IMR-90 (cell line): ENCODE measurements at regions not wholly inside any gene's neighbourhood (a gene's known extent, or its start where the extent isn't known, plus 50 kb on each side); places are given as distances from the start of the nearest gene placed in this dataset.
A peak's percentile ranks its signal among the peaks of the same experiment; 100 is the strongest.

Source experiments
- ATAC-seq: fragments of 200-7000 bp; cut with Tn5 transposase; 2 replicates; pipeline ENCODE4 v1.9.1; 2020; ENCODE audit warnings: low read depth, mild to moderate bottlenecking, moderate library complexity
- BruUV-seq: library from RNA; stranded (reverse); fragments of 400-500 nt; replicated peaks from 2 replicates; lab custom pipeline; 2021; lab: Mats Ljungman, UMichigan
- CTCF ChIA-PET: fragments of 300-600 bp; formaldehyde crosslinking; extraction: SDS; loops from one replicate; lab custom pipeline; 2021; ENCODE audit warnings: antibody characterized with exemption; lab: Yijun Ruan, JAX
- POLR2A ChIA-PET: fragments of 300-600 bp; sonication (Branson Sonifier 250); formaldehyde crosslinking; loops from one replicate; lab custom pipeline; 2022; ENCODE audit warnings: antibody characterized with exemption; ENCODE audit not compliant: unreplicated experiment; lab: Charles Lee
- DNase-seq: peaks from one replicate; pipeline ENCODE4 v3.0.0; 2013
- H2AFZ ChIP-seq: replicated peaks from 2 replicates; pipeline ENCODE3; 2013; ENCODE audit warnings: low read length, mild to moderate bottlenecking; ENCODE audit not compliant: poor library complexity
- H2AK5ac ChIP-seq: 2 replicates; pipeline ENCODE4 v1.6.1; 2013; ENCODE audit warnings: low read depth, low read length, inconsistent platforms
- H2AK9ac ChIP-seq: replicated peaks from 2 replicates; pipeline ENCODE3; 2013; ENCODE audit warnings: mild to moderate bottlenecking, low read depth, low read length, moderate library complexity; ENCODE audit not compliant: poor library complexity
- H2BK120ac ChIP-seq: 2 replicates; pipeline ENCODE4 v1.6.1; 2013; ENCODE audit warnings: low read depth, low read length, inconsistent platforms
- H2BK15ac ChIP-seq: 3 replicates; pipeline ENCODE4 v1.6.1; 2013; ENCODE audit warnings: low read depth, low read length, inconsistent platforms
- H2BK20ac ChIP-seq: 2 replicates; pipeline ENCODE4 v1.6.1; 2013; ENCODE audit warnings: low read depth, mild to moderate bottlenecking, inconsistent platforms, low read length, moderate library complexity
- H2BK5ac ChIP-seq: 2 replicates; pipeline ENCODE4 v1.6.1; 2013; ENCODE audit warnings: mild to moderate bottlenecking, low read depth, low read length, inconsistent platforms; ENCODE audit not compliant: poor library complexity, severe bottlenecking
- H3K14ac ChIP-seq: replicated peaks from 2 replicates; pipeline ENCODE4 v1.6.1; 2013; ENCODE audit warnings: low read depth, low read length, inconsistent platforms
- H3K18ac ChIP-seq: 2 replicates; pipeline ENCODE4 v1.6.1; 2013; ENCODE audit warnings: low read depth, low read length, control low read depth
- H3K23ac ChIP-seq: 2 replicates; pipeline ENCODE4 v1.6.1; 2013; ENCODE audit warnings: low read depth, low read length, inconsistent platforms
- H3K27ac ChIP-seq: 2 replicates; pipeline ENCODE4 v1.5.1; 2013; ENCODE audit warnings: mild to moderate bottlenecking, control low read depth, low read length; ENCODE audit not compliant: insufficient read depth
- H3K27me3 ChIP-seq: 2 replicates; pipeline ENCODE4 v1.6.1; 2013; ENCODE audit warnings: low read length; ENCODE audit not compliant: control insufficient read depth, insufficient read depth
- H3K36me3 ChIP-seq: 2 replicates; pipeline ENCODE4 v1.6.1; 2013; ENCODE audit warnings: low read length, mixed read lengths; ENCODE audit not compliant: control insufficient read depth, insufficient read depth
- H3K4ac ChIP-seq: 2 replicates; pipeline ENCODE4 v1.6.1; 2013; ENCODE audit warnings: low read depth, low read length, inconsistent platforms
- H3K4me1 ChIP-seq: 2 replicates; pipeline ENCODE4 v1.6.1; 2013; ENCODE audit warnings: low read length, mixed read lengths; ENCODE audit not compliant: control insufficient read depth, insufficient read depth
- H3K4me2 ChIP-seq: 2 replicates; pipeline ENCODE4 v1.6.1; 2013; ENCODE audit warnings: low read depth, mild to moderate bottlenecking, control low read depth, low read length, moderate library complexity
- H3K4me3 ChIP-seq: 2 replicates; pipeline ENCODE4 v1.5.1; 2013; ENCODE audit warnings: low read depth, mild to moderate bottlenecking, control low read depth, low read length, moderate library complexity; ENCODE audit not compliant: insufficient read depth
- H3K56ac ChIP-seq: 2 replicates; pipeline ENCODE4 v1.6.1; 2013; ENCODE audit warnings: low read length, inconsistent platforms; ENCODE audit not compliant: insufficient read depth; ENCODE audit errors: extremely low read depth
- H3K79me1 ChIP-seq, 2 experiments: 2 replicates each; pipeline ENCODE4 v1.6.1; 2013; ENCODE audit warnings: low read length in 2 of 2, inconsistent platforms in 1 of 2, low read depth in 1 of 2
- H3K9ac ChIP-seq: 2 replicates; pipeline ENCODE4 v1.6.1; 2013; ENCODE audit warnings: low read depth, low read length, control low read depth
- H3K9me1 ChIP-seq: 2 replicates; pipeline ENCODE4 v1.6.1; 2013; ENCODE audit warnings: low read length, inconsistent platforms; ENCODE audit not compliant: insufficient read depth
- H3K9me3 ChIP-seq: 2 replicates; pipeline ENCODE4 v1.6.1; 2013; ENCODE audit warnings: low read length; ENCODE audit not compliant: control insufficient read depth, insufficient read depth
- H4K20me1 ChIP-seq: 2 replicates; pipeline ENCODE4 v1.6.1; 2013; ENCODE audit warnings: low read length, inconsistent platforms; ENCODE audit not compliant: insufficient read depth
- H4K5ac ChIP-seq: 2 replicates; pipeline ENCODE4 v1.6.1; 2013; ENCODE audit warnings: mild to moderate bottlenecking, low read depth, low read length, control low read depth
- H4K8ac ChIP-seq, 2 experiments: 2 replicates each; pipeline ENCODE4 v1.6.1; 2013; ENCODE audit warnings: low read depth in 2 of 2, low read length in 2 of 2, control low read depth in 1 of 2, inconsistent platforms in 1 of 2
- H4K91ac ChIP-seq: 2 replicates; pipeline ENCODE4 v1.6.1; 2013; ENCODE audit warnings: low read depth, low read length, inconsistent platforms; ENCODE audit not compliant: insufficient read depth
- BHLHE40 ChIP-seq: fragments of 150-350 bp; IDR thresholded peaks from 2 replicates; pipeline ENCODE4 v1.6.1; 2016; ENCODE audit warnings: mild to moderate bottlenecking, low read depth, low read length
- MAFK ChIP-seq: IDR thresholded peaks from 2 replicates; pipeline ENCODE4 v1.6.1; 2012; ENCODE audit warnings: low read depth, low read length, improper control_type of control experiment
- MAZ ChIP-seq: IDR thresholded peaks from 2 replicates; pipeline ENCODE4 v1.6.1; 2012; ENCODE audit warnings: low read depth, mild to moderate bottlenecking, low read length, improper control_type of control experiment, moderate library complexity, borderline replicate concordance
- MXI1 ChIP-seq: IDR thresholded peaks from 2 replicates; pipeline ENCODE4 v1.6.1; 2012; ENCODE audit warnings: low read depth, mild to moderate bottlenecking, low read length, moderate library complexity, borderline replicate concordance
- NFE2L2 ChIP-seq: fragments of 150-350 bp; IDR thresholded peaks from 2 replicates; pipeline ENCODE4 v1.6.1; 2016; ENCODE audit warnings: low read depth, mild to moderate bottlenecking, low read length
- RFX5 ChIP-seq: IDR thresholded peaks from 2 replicates; pipeline ENCODE4 v1.8.0; 2012; ENCODE audit warnings: low read depth, mild to moderate bottlenecking, low read length, moderate library complexity
- SMC3 ChIP-seq: fragments of 150-350 bp; IDR thresholded peaks from 2 replicates; pipeline ENCODE4 v1.6.1; 2016; ENCODE audit warnings: low read depth, mild to moderate bottlenecking, antibody characterized with exemption, low read length, moderate library complexity
- WGBS, 2 experiments: methylation state at CpG; one replicate each; pipeline versions ENCODE4 v1.1.5 to v1.1.7; 2013; ENCODE audit warnings: missing lambda C conversion rate in 2 of 2; ENCODE audit not compliant: insufficient read length in 1 of 2; ENCODE audit errors: extremely low coverage in 2 of 2; 5-methylcytosine and 5-hydroxymethylcytosine counted together
- dilution Hi-C: fragments of 300-500 bp; cut with HindIII; formaldehyde crosslinking; loops from one replicate; pipeline ENCODE4 v1.14.3; 2018; ENCODE audit warnings: low sequenced_read_pairs; ENCODE audit not compliant: unreplicated experiment
- in situ Hi-C: fragments of 300-500 bp; cut with MboI; formaldehyde crosslinking; loops from 3 replicates; pipeline ENCODE4 v1.14.3; 2019; ENCODE audit warnings: low sequenced_read_pairs, inconsistent platforms, mixed read lengths
- intact Hi-C: fragments of 100-400 bp; cut with micrococcal nuclease; formaldehyde crosslinking; loops from 2 replicates; pipeline ENCODE4 v1.10.0; 2022
- TF ChIP-seq, protein P1 (sequence below): conservative IDR thresholded peaks from 2 replicates; pipeline ENCODE4 v1.5.1; 2012; ENCODE audit warnings: mild to moderate bottlenecking, low read depth, low read length, improper control_type of control experiment

DNA sequence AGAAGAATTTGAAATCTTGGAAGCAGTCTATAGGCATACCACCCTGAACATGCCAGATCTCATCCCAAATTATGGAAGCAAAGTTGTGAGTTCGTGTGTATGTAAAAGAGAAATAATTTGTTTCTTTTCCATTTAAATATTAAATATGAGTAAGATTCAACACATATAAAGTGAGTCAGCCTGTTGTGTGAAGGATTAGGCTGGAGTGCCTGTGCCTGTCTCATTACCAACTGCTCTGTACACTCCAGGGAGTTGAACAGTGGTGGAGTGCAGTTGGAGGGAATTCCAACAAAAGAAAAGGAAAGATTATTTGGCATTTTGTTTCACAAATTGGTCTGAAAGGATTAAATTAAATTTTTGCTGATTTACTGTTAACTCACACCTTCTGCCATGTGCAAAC, 435.6 kb downstream of the FAT4 start:
- Histone ChIP-seq H2AK5ac (no peak overlapping the region), H3K56ac (no peak overlapping the region), H2AFZ (no peak overlapping the region), H4K20me1 (no peaks in the 10 kb centered on the region), H3K27ac (no peak overlapping the region), H2BK120ac (no peak overlapping the region), H3K9ac (no peak overlapping the region), H3K79me1 (no peaks in the 10 kb centered on the region), H4K8ac (no peak overlapping the region), H2BK5ac (no peak overlapping the region), H3K18ac (no peak overlapping the region), H3K9me1 (no peaks in the 10 kb centered on the region), H3K4me1 (no peaks in the 10 kb centered on the region), H3K27me3 (no peaks in the 10 kb centered on the region), H3K23ac (no peak overlapping the region), H2AK9ac (no peak overlapping the region), H3K4ac (no peak overlapping the region), H3K4me2 (no peak overlapping the region), H4K5ac (no peak overlapping the region), H3K36me3 (no peaks in the 10 kb centered on the region), H3K14ac (no peak overlapping the region), H3K9me3 (no peaks in the 10 kb centered on the region), H4K91ac (no peak overlapping the region), H3K4me3 (no peak overlapping the region), H2BK15ac (no peak overlapping the region), H2BK20ac (no peak overlapping the region)
- dilution Hi-C loops (no loop called here), in situ Hi-C loops (loop anchor here (25.0 kb wide), 1 partner anchor 1637 kb away; no protein-coding TSS in a partner anchor), intact Hi-C loops (no loop called here)
- TF ChIP-seq MAFK: no peak
- no peak for TF ChIP-seq RFX5
- TF ChIP-seq SMC3: no peak
- TF ChIP-seq MAZ: no peak
- no peak for TF ChIP-seq MXI1
- TF ChIP-seq, protein P1, sequence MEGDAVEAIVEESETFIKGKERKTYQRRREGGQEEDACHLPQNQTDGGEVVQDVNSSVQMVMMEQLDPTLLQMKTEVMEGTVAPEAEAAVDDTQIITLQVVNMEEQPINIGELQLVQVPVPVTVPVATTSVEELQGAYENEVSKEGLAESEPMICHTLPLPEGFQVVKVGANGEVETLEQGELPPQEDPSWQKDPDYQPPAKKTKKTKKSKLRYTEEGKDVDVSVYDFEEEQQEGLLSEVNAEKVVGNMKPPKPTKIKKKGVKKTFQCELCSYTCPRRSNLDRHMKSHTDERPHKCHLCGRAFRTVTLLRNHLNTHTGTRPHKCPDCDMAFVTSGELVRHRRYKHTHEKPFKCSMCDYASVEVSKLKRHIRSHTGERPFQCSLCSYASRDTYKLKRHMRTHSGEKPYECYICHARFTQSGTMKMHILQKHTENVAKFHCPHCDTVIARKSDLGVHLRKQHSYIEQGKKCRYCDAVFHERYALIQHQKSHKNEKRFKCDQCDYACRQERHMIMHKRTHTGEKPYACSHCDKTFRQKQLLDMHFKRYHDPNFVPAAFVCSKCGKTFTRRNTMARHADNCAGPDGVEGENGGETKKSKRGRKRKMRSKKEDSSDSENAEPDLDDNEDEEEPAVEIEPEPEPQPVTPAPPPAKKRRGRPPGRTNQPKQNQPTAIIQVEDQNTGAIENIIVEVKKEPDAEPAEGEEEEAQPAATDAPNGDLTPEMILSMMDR: no peak
- no peak for TF ChIP-seq BHLHE40
- TF ChIP-seq NFE2L2: no peak
- ATAC-seq (no peak), DNase-seq (peak; percentile 11)
- ChIA-PET POLR2A (interaction anchor here (0.6 kb wide), 1 partner anchor 130 kb away, joined by 3 read pairs; no protein-coding TSS in a partner anchor), CTCF (interaction anchor here (1.5 to 1.8 kb wide), 2 partner anchors 14 to 435 kb away, joined by 3 to 9 read pairs; partner anchors contain the start of gene FAT4)
- no TSS peak for BruUV-seq
- WGBS, 2 experiments: no CpG with 5 or more reads among the region's 1 CpG
